Endothelial cell of umbilical vein (primary cell): ENCODE measurements at regions not wholly inside any gene's neighbourhood (a gene's known extent, or its start where the extent isn't known, plus 50 kb on each side); places are given as distances from the start of the nearest gene placed in this dataset.

Experiments used
- BruUV-seq: library from RNA; stranded (reverse); fragments of 400-500 nt; replicated peaks from 2 replicates; lab custom pipeline; 2021; lab: Mats Ljungman, UMichigan
- CTCF ChIA-PET: fragments of 300-600, 350-600 bp; sonication (Branson Sonifier 250); formaldehyde crosslinking; loops from one replicate; lab custom pipeline; 2021; ENCODE audit warnings: antibody characterized with exemption, inconsistent platforms; lab: Charles Lee
- POLR2A ChIA-PET: fragments of 300-600, 350-600 bp; sonication (Branson Sonifier 250); formaldehyde crosslinking; loops from one replicate; lab custom pipeline; 2021; ENCODE audit warnings: antibody characterized with exemption, inconsistent platforms; lab: Charles Lee
- DNase-seq: peaks from one replicate; pipeline ENCODE4 v3.0.0-alpha.2; 2011; ENCODE audit warnings: low read depth, low spot score
- FAIRE-seq: peaks from 2 replicates; lab custom pipeline; 2011; peaks lifted over from hg19 to GRCh38; lab: Jason Lieb, UNC
- H2AFZ ChIP-seq: 2 replicates; pipeline ENCODE4 v1.6.0; 2012; ENCODE audit warnings: low read depth, low read length, control low read depth, inconsistent platforms
- H3K27ac ChIP-seq: 2 replicates; pipeline ENCODE4 v1.5.1; 2011; ENCODE audit warnings: low read depth, mild to moderate bottlenecking, control low read depth, low read length, moderate library complexity; ENCODE audit not compliant: insufficient read depth
- H3K27me3 ChIP-seq, 2 experiments: 2 replicates each; pipeline versions ENCODE4 v1.6.0 to v1.6.1; 2011; ENCODE audit warnings: low read length in 2 of 2, mixed read lengths in 1 of 2; ENCODE audit not compliant: control insufficient read depth in 2 of 2, insufficient read depth in 2 of 2
- H3K36me3 ChIP-seq, 2 experiments: 2 replicates in 1 of 2; 3 replicates in 1 of 2; pipeline ENCODE4 v1.5.1; 2011; ENCODE audit warnings: low read length in 2 of 2, mild to moderate bottlenecking in 1 of 2, moderate library complexity in 1 of 2; ENCODE audit not compliant: control insufficient read depth in 2 of 2, insufficient read depth in 2 of 2; ENCODE audit errors: extremely low read depth in 1 of 2
- H3K4me1 ChIP-seq: 3 replicates; pipeline ENCODE4 v1.5.1; 2011; ENCODE audit warnings: mild to moderate bottlenecking, low read length; ENCODE audit not compliant: control insufficient read depth, insufficient read depth; ENCODE audit errors: extremely low read depth
- H3K4me2 ChIP-seq: 2 replicates; pipeline ENCODE4 v1.6.1; 2011; ENCODE audit warnings: low read length, control low read depth, mixed read lengths; ENCODE audit not compliant: insufficient read depth
- H3K4me3 ChIP-seq, 3 experiments: fragments of 200-600 bp in 1 of 3; sonication (generic), shearing (Covaris generic) in 1 of 3; replicated peaks in 1 of 3; 2 replicates each; pipeline ENCODE4 v1.5.1; 2011 to 2016; ENCODE audit warnings: control low read depth in 3 of 3, low read length in 3 of 3, mild to moderate bottlenecking in 2 of 3, inconsistent platforms in 1 of 3, low read depth in 1 of 3, moderate library complexity in 1 of 3; ENCODE audit not compliant: insufficient read depth in 1 of 3
- H3K79me2 ChIP-seq: 2 replicates; pipeline ENCODE4 v1.6.0; 2012; ENCODE audit warnings: low read length, inconsistent platforms; ENCODE audit not compliant: control insufficient read depth, insufficient read depth
- H3K9ac ChIP-seq: replicated peaks from 2 replicates; pipeline ENCODE3; 2011; ENCODE audit warnings: low read length, control low read depth; ENCODE audit not compliant: insufficient read depth; ENCODE audit errors: extremely low read depth
- H3K9me1 ChIP-seq: replicated peaks from 3 replicates; pipeline ENCODE4 v1.6.0; 2011; ENCODE audit warnings: mild to moderate bottlenecking, low read length; ENCODE audit not compliant: control insufficient read depth, insufficient read depth; ENCODE audit errors: extremely low read depth
- H3K9me3 ChIP-seq: replicated peaks from 2 replicates; pipeline ENCODE4 v1.5.1; 2012; ENCODE audit warnings: low read length, inconsistent platforms; ENCODE audit not compliant: control insufficient read depth, insufficient read depth
- H4K20me1 ChIP-seq: replicated peaks from 2 replicates; pipeline ENCODE3; 2011; ENCODE audit warnings: mild to moderate bottlenecking, low read length; ENCODE audit not compliant: control insufficient read depth, insufficient read depth; ENCODE audit errors: extremely low read depth
- CTCF ChIP-seq, 2 donors: IDR thresholded peaks; 1 replicate in 1 of 2; 2 replicates in 1 of 2; pipeline ENCODE4 v1.5.1; 2011; ENCODE audit warnings: low read length in 2 of 2, mild to moderate bottlenecking in 2 of 2, moderate library complexity in 2 of 2, control low read depth in 1 of 2, inconsistent platforms in 1 of 2, low read depth in 1 of 2; ENCODE audit not compliant: insufficient read depth in 1 of 2; ENCODE audit errors: extremely low read depth in 1 of 2
- EZH2 ChIP-seq: IDR thresholded peaks from 2 replicates; pipeline ENCODE4 v1.6.1; 2012; ENCODE audit warnings: borderline replicate concordance, low read depth, mild to moderate bottlenecking, moderate library complexity, low read length, inconsistent platforms; ENCODE audit not compliant: severe bottlenecking
- FOS ChIP-seq: IDR thresholded peaks from 2 replicates; pipeline ENCODE4 v1.6.1; 2011; ENCODE audit warnings: mild to moderate bottlenecking, low read length, moderate library complexity, borderline replicate concordance; ENCODE audit not compliant: insufficient read depth
- GATA2 ChIP-seq: IDR thresholded peaks from 2 replicates; pipeline ENCODE4 v1.7.0; 2011; ENCODE audit warnings: low read depth, mild to moderate bottlenecking, moderate library complexity, mixed read lengths, low read length; ENCODE audit not compliant: insufficient read length, insufficient read depth
- JUN ChIP-seq: IDR thresholded peaks from 2 replicates; pipeline ENCODE4 v1.6.1; 2011; ENCODE audit warnings: borderline replicate concordance, low read depth; ENCODE audit not compliant: insufficient read length, insufficient read depth
- MAX ChIP-seq: IDR thresholded peaks from 2 replicates; pipeline ENCODE4 v1.6.1; 2011; ENCODE audit not compliant: insufficient read depth, insufficient read length
- MYC ChIP-seq: IDR thresholded peaks from one replicate; pipeline ENCODE4 v1.6.1; 2011; ENCODE audit warnings: mild to moderate bottlenecking, low read depth, low read length
- POLR2A ChIP-seq: IDR thresholded peaks from 2 replicates; pipeline ENCODE4 v1.6.1; 2012; ENCODE audit warnings: low read depth, mild to moderate bottlenecking, control low read depth, low read length
- POLR2AphosphoS5 ChIP-seq: IDR thresholded peaks from 2 replicates; pipeline ENCODE4 v1.6.1; 2012; ENCODE audit warnings: low read depth, mild to moderate bottlenecking, control low read depth, low read length, moderate library complexity; ENCODE audit not compliant: insufficient read depth
- dilution Hi-C: fragments of 300-500 bp; cut with MboI; formaldehyde crosslinking; loops from one replicate; pipeline ENCODE4 v1.15.0; 2019; ENCODE audit warnings: low sequenced_read_pairs; ENCODE audit not compliant: extremely low pct_ligation_motif_present
- intact Hi-C: fragments of 100-400 bp; cut with micrococcal nuclease; formaldehyde crosslinking; loops from one replicate; pipeline ENCODE4 v1.10.0; 2022

- Histone ChIP-seq H3K27ac (no peak overlapping the region), H3K27me3 (no peaks in the 10 kb centered on the region), H3K4me3 (no peak overlapping the region), H3K79me2 (no peaks in the 10 kb centered on the region), H2AFZ (no peak overlapping the region), H3K9me1 (no peaks in the 10 kb centered on the region), H3K36me3 (no peaks in the 10 kb centered on the region), H3K4me1 (no peaks in the 10 kb centered on the region), H4K20me1 (no peaks in the 10 kb centered on the region), H3K9ac (no peak overlapping the region), H3K9me3 (no peaks in the 10 kb centered on the region), H3K4me2 (no peak overlapping the region)
- intact Hi-C loops = no loop called here
- POLR2A ChIA-PET = no interaction called here
- DNase-seq = no peak
- no peak for TF ChIP-seq CTCF (IDR thresholded peaks at IDR 0.05; ENCODE audit: extremely low read depth in 1 of 2, insufficient read depth in 1 of 2, low read depth in 1 of 2, low read length in 2 of 2)
- CTCF ChIA-PET = no interaction called here
- dilution Hi-C loops = no loop called here
- FAIRE-seq = no peak
- BruUV-seq = no TSS peak
Observed at GRCh38 chr2:217189131-217189530, 329.3 kb upstream of the TNP1 start.

GRCh38 chr2:217186668-217187159 lies 326.9 kb upstream of the TNP1 start:
- TF ChIP-seq GATA2 (no peak), POLR2AphosphoS5 (no peak), MAX (no peak), JUN (no peak), MYC (no peak), CTCF (IDR thresholded peaks at IDR 0.05; ENCODE audit: extremely low read depth in 1 of 2, insufficient read depth in 1 of 2, low read depth in 1 of 2, low read length in 2 of 2) (no peak), EZH2 (no peak), POLR2A (no peak), FOS (no peak)
- no peaks in the 10 kb centered on the region for H4K20me1 ChIP-seq
- DNase-seq = no peak
- H3K9me1 ChIP-seq = no peaks in the 10 kb centered on the region
- H3K27ac ChIP-seq = no peak overlapping the region
- no peaks in the 10 kb centered on the region for H3K36me3 ChIP-seq
- H3K79me2 ChIP-seq = no peaks in the 10 kb centered on the region
- BruUV-seq = no TSS peak
- no peaks in the 10 kb centered on the region for H3K9me3 ChIP-seq
- ChIA-PET CTCF (interaction anchor here (1.2 kb wide), 1 partner anchor 91 kb away, joined by 3 read pairs; no protein-coding TSS in a partner anchor), POLR2A (no interaction called here)
- no peak overlapping the region for H2AFZ ChIP-seq
- no peaks in the 10 kb centered on the region for H3K4me1 ChIP-seq
- no peaks in the 10 kb centered on the region for H3K27me3 ChIP-seq
- H3K9ac ChIP-seq = no peak overlapping the region
- no peak overlapping the region for H3K4me3 ChIP-seq
- dilution Hi-C loops (no loop called here), intact Hi-C loops (no loop called here)
- no peak overlapping the region for H3K4me2 ChIP-seq
- no peak for FAIRE-seq
